Right ventricle myocardium superior (tissue), 1 donor: ENCODE measurements at regions not wholly inside any gene's neighbourhood (a gene's known extent, or its start where the extent isn't known, plus 50 kb on each side); places are given as distances from the start of the nearest gene placed in this dataset.
A peak's percentile ranks its signal among the peaks of the same experiment; 100 is the strongest.

ENCODE experiments used
- ATAC-seq: fragments of 200-7000 bp; cut with Tn5 transposase; one replicate; pipeline ENCODE4 v1.9.1; 2020; ENCODE audit warnings: mild to moderate bottlenecking; ENCODE audit not compliant: poor library complexity
- DNase-seq: peaks from one replicate; pipeline ENCODE4 v3.0.0-alpha.2; 2020
- intact Hi-C: fragments of 100-400 bp; cut with DNase I; formaldehyde crosslinking; loops from one replicate; pipeline ENCODE4 v1.11.2; 2022
- donor health status: DM: no; HTN: yes; CAD: no; lungs with severe emphysema.

DNA sequence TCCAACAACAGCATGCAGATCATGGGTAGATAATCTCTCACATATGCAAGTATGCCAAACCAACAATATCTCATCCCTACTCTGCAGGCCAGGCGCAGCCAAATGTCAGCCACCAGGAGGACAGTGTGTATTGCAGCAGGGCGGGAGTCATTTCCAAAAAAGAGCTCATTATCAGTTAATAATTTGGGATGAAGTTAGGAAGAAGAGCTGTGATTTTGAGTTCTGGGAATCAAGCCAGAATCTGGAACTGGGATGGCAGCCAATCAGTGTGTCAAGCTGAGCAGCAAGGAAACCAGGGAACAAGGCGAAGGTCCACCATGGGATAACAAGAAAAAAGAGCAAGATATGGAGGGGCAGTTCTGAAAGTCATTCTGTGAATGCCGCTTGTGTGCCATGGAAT, 88.2 kb upstream of the CAMK2D start:
- ATAC-seq, result peak; percentile 62
- peak; percentile 42 for DNase-seq
- intact Hi-C loops, result no loop called here

DNA sequence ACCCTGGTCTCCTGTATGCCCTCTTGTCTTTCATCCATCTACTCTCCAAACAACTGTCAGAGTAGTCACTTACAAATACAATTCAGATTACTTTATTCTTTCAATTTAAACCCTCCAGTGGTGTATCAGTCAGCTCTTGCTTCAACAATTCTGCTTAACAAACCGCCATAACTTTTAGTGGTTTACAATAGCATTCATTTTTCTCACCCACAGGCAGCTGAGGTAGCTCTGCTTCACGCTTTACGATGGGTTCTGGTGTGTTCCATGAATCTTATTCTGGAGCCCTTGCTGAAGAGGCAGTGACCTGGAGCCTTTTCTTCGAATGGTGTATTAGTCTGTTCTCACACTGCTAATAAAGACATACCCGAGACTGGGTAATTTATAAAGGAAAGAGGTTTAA, 86.2 kb upstream of the CAMK2D start:
- ATAC-seq (no peak), DNase-seq (no peak)
- intact Hi-C loops, result no loop called here

DNA sequence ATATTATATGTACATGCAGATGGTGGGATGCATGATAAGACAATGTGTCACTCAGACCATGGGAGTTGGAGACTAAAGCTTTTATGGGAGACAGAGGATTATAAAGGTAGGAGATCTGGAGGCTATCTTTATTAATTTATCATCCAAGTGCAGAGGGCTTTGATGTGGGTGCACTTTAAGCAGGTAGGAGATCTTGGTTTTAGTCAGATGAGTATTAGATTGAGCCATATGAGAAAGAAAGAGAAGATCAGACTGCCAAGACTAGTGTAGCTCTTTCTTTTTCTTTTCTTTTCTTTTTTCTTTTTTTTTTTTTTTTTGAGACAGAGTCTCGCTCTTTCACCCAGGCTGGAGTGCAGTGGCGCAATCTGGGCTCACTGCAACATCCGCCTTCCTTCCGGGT, 84.9 kb upstream of the CAMK2D start:
- intact Hi-C loops, result no loop called here
- DNase-seq, result no peak

DNA sequence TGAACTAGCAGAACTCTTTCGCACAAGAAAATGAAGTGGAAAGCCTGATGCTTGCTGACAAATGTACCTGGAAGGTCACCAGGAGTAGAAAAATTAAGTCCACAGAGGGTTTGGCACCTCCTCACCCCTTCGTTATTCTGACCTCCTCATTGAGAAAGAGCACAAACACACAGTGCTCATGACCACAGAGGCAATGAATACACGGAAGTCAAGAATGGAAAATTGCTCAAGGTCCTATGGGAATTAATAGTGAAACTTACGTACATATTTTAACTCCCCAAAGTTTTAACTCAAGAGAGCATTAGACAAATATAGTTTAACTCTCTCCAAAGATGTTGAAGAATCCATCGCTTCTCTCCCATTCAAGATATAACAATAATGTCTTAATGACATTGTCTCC, 83.6 kb upstream of the CAMK2D start:
- intact Hi-C loops, result no loop called here
- no peak for ATAC-seq
- DNase-seq, result no peak

More for the DNA sequence above, 84.9 kb upstream of the CAMK2D start:
- no peak for ATAC-seq

DNA sequence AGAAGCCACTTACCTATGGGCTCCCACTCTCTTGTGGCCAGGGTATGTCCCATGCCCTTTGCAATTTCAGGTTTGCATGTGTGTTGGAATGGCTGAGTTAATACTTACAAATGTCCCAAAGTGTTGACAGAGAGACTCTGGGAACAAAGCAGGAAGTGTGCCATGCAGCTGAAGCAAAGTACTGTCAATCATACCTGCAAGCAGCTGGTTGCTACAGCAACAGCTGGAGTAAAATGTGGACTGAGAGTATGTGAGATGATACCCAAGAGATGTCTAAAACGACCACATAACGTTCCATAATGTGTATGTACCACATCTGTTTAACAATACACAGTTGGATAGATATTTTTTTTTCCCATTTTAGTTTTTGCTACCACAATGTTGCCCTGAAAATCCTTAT, 82.8 kb upstream of the CAMK2D start:
- intact Hi-C loops, result no loop called here
- ATAC-seq, result no peak
- DNase-seq, result no peak

DNA sequence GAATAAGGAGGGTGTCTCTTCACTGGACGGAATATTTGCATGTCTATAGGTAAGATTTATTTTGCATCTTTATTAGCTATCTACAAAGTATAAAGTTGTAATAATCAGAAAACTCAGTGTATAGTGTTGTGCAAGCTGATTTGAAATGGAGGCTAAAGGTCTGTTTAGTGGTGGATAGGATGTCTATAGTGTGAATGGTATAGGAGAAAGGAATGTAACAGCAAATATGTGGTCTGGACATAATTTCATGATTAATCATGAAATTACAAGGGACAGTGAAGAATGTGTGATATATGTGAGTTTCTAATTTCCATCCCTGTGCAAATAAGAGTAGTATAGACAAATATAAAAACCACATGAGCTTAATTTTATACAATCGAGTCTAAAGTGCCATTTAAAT, 79.3 kb upstream of the CAMK2D start:
- intact Hi-C loops, result no loop called here
- DNase-seq (no peak), ATAC-seq (no peak)

DNA sequence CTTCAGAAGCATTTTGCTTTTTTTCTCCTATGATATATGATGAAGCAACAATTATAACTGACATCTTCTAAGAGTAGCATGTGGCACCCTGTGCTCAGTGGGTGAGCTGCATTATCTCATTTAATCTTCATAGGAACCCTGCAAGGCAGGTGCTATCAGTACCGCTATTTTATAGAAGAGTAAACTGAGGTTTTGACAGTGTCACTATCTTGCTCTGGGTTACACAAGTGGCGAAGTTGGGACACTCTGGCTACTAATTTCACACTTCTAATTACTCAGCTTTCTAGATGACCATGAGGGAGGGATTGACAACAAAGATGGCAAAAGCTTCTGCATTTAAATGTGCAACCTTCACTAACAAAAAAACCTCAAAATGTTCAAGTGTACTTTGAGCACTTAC, 76.9 kb upstream of the CAMK2D start:
- DNase-seq (no peak), ATAC-seq (no peak)
- intact Hi-C loops, result no loop called here

DNA sequence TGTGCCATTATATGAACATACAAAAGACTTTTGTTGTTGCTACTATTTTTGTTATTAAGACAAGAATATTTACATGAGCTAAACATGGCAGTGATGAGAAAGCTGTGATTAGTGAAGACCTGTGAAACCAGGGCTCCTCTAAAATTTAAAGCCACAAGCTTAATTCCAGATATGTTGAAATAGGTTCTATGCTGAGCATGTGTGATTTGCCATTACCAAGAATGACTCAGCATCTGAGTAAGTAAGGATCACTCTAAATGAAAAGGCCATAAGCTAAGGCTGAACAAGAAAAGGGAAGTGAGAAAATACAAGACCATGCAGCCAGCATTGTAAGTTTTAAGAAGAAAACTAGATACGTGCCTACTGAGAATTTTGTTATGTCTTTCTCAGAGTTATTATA, 75.9 kb upstream of the CAMK2D start:
- intact Hi-C loops, result no loop called here
- DNase-seq, result no peak
- ATAC-seq, result peak; percentile 48

DNA sequence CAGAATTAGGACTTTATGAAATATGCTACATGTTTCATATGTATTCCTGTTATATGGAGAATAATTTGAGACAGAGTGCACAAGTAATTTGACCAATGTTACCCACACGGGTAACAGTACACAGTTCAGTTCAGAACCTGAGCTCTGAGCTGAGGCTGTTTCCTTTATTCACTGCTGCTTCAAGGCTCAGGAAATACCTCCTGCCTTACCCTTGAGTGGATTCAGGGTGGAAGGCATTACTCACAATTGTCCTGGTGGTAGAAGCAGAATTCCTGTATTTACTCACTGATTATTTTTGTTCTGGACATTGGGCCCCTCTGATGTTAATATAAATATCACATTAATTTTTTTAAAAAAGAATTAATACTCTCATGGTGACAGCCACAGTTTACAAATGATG, 73.5 kb upstream of the CAMK2D start:
- intact Hi-C loops, result no loop called here
- ATAC-seq (no peak), DNase-seq (no peak)

DNA sequence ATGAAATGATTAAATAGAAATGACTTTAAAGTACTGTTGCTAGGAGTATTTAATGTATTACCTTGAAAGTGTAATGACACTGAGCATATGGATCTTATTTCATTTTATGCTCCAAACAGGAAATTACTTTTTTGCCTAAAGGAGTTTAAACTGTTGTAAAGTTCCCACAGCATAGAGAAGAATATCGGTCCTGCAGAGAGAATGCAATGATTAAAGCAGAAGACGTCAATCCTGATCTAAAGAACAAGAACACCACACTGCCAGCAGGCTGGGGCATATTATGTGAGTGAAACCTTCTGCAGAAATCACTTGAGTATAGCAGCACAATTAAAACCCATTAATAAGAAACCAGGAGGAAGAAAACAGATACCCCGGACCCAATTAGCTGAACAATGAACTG, 72.8 kb upstream of the CAMK2D start:
- intact Hi-C loops, result no loop called here
- DNase-seq (no peak), ATAC-seq (no peak)

DNA sequence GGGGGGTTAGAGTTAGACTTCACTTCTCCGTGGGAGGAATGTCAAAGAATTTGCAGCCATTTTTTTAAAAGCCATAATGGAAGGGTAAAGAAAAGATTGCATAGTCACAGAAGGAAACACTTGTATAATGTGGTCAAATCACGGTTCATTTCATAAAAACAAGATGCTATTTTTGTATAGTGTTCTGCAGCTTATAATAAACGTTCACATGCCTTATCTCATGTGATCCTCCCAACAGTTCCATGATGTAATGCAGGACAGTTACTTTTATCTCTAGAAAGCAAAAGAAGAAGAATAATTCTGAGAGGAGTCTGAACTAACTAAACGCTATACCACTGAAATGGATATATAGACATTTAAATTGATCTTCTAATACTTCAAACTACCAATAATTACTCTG, 71.3 kb upstream of the CAMK2D start:
- intact Hi-C loops, result no loop called here
- no peak for DNase-seq
- ATAC-seq, result no peak

DNA sequence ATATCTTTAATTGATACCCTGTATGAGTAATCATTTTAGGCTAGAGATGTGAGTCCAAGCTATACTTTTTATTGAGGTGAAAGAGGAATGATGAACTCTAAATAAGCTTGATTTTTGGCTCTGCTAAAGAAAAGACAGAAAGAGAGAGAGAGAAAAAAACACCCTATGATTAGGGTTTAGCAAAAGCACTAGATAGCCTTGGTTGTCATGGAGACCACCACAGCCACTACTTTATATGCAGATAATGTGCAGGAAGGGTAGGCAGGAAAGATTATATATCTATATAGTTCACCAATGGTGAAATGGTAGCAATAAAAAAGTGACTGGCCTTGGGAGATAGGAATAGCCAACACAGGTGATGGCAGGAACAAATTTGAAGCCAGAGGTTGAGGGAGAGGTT, 69.9 kb upstream of the CAMK2D start:
- ATAC-seq, result no peak
- intact Hi-C loops, result no loop called here
- DNase-seq, result no peak

DNA sequence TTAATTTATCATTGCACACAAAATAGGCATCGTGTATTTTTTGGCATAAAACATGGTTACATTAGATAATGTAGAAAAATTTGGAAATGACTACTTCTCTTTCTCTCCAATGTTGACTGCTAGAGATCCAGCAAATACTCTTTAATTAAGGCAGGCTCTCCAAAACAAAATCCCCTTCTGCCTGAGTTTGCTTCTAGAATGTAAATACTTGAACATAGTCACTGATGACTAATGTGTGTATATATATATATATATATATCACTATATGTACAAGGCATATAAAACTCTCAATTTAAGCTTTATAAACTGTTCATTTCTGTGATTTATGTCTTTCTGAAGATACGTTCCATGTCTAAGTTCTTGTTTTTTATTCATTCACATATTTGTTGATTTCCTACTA, 67.2 kb upstream of the CAMK2D start:
- intact Hi-C loops, result no loop called here
- DNase-seq, result no peak
- ATAC-seq, result no peak

DNA sequence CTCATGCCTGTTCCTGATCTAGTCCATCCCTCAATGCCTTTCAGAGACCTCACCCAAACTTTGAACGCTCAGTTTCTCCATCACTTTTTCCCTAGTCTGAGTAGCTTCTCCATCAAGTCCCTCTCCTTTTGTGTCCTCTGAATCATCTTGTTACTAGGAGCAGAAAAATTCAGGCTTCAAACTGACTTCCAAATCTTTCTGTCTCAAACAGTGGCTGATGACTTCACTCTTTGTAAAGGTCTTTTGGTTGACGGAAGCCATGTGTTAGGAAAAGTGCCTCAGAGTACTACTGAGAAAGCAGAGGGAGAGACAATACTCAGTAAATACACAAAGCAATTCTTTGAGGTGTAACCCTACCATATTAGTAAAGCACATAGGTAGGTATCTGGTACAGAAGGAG, 65.7 kb upstream of the CAMK2D start:
- no peak for DNase-seq
- ATAC-seq, result peak; percentile 23
- intact Hi-C loops, result no loop called here

DNA sequence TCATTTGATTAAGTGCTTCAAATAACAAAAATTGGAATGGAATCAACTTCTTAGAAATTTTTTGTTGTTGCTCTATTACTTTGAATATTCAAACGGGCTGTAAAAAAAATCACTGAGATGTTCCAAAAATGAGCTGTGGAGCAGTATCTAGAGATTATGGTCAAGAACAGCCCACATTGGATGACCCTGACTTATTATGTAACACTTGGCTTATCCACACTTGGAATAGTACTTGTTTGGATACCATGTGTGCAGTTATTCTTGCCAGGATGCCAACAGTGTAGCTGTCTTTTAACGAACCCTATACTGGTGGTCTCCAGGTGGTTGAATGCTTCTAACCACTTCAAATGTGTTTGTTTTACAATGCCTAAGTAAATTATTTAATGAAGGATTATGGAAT, 64.9 kb upstream of the CAMK2D start:
- intact Hi-C loops, result no loop called here
- peak; percentile 95 for ATAC-seq
- no peak for DNase-seq

DNA sequence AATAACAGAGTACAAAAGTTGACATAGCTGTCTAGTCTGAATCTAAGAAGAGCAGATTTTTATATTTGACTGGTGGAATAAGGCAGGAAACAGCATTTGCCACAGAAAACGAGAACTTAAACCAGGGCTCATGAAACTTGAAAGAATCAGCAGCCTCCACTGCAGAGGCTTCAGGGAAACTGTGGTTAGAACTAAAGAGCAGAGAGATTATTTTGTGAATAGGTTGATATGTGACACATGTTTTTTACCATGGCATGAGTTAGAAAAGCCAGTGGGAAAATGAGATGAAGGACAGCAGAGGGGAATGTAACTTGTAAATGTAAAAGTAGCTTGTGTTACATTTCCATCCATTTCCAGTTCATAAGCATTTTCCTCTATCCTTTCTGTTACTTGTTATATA, 63.7 kb upstream of the CAMK2D start:
- no peak for DNase-seq
- no peak for ATAC-seq
- intact Hi-C loops, result no loop called here

DNA sequence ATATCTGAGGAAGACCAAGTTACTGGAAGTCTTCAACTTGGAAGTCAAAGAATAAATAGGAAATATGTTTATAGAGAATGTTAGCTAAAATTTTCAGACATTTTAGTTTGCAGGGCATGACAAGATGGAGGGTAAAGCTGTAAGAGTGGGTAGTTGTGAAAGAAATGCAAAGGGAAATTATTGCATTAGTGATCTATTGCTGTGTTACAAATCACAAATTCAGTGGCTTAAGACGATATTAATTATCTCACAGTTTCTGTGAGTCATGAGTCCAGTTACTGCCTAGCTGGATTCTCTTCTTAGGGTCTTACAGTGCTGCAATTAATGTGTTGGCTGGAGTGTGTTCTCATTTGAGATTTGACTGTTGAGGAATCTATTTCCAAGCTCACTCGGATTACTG, 62.9 kb upstream of the CAMK2D start:
- no peak for ATAC-seq
- intact Hi-C loops, result no loop called here
- DNase-seq, result no peak

DNA sequence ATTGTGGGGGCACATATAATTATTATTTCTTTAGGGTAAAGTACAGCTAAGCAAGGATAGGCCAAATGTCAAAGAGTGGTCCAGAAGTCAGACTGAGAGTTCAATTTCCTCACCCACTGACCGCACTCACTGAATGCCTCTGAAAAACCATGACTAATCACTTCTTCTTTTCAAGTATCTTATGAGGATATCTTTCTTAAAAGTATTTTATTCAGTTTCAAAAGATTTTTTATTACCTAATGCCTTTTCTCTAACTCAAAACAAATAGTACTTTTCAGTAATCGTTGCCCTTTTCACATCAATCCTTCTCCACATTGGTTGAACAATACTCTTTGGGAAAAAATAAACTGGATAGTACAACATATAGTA, 61.7 kb upstream of the CAMK2D start:
- no peak for ATAC-seq
- no peak for DNase-seq
- intact Hi-C loops, result no loop called here

DNA sequence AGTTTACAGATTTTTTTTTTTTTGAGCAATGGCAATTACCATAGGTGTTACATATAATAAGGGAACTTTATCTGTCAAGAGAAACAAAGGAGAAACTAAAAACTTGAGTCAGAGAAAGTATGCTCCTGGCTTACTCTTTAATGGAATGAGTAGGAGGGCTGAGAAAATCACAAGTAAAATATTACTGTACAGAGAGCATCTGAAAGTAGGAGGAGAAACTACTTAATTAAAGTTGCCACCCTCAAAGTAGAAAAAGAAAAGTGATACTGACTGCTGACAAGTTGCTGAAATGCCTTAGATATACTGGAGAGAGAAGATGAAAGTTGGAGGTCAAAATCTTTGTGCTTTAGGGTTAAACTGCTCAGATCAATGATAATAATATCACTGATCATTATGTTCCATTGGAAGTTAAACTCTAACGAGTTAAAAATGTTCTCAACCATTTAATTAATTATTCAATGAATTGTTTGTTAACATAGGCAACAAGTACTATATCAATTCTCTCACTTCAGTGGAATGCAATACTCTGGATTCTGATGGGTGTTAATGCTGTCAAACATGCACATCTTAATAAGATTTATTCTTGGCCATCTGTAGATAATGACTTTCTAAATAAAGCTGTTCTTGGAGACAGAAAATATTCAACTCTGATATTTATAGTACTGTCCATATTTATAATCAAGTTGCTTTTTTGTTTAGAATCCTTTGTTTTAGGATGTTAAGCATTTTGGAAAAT, 61.2 kb upstream of the CAMK2D start:
- ATAC-seq (no peak), DNase-seq (no peak)
- intact Hi-C loops, result no loop called here

DNA sequence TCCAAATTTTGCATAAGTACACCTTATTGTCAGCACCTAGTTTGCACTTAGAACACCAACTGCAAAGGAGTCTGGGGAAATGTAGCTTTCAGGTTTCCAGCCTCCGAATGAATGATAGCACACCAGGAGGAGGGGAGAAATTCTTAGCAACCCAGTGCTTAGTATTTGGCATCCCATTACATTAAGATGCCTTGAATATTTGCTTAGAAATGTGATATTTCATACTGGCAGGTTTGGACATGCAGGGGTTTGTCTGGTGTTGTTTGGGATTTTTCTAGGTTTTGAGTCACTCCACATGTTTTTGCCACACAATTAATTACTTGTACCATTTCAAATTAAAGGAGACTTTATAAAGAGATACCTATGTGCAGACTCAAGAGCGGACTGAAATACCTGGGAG, 60.3 kb upstream of the CAMK2D start:
- ATAC-seq (no peak), DNase-seq (no peak)
- intact Hi-C loops, result no loop called here

DNA sequence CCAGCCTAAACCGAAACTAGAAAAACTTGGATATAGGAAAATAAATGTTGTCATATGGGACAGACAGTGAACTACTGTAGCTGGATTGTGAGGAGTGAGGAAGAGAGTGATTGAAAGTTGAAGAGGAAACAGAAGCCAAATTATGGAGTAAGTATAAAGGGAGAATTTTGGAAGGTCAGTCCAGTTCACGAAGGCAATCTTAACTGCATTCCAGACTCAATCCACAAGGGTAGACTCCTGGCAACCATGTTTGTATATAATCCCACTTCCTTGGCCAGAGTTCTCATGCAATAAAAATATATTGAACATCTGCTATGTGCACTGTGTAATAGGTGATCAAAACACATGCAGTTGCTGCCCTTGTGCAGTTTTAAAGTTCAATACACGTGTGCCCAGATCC, 58.6 kb upstream of the CAMK2D start:
- intact Hi-C loops, result no loop called here
- no peak for ATAC-seq

More for the DNA sequence above, 58.6 kb upstream of the CAMK2D start:
- DNase-seq, result no peak
